IPS DF 6.9 (cell line): ENCODE measurements at regions not wholly inside any gene's neighbourhood (a gene's known extent, or its start where the extent isn't known, plus 50 kb on each side); places are given as distances from the start of the nearest gene placed in this dataset.
"Not testable (repeated sequence)": the region's sequence is repeated elsewhere in the genome, so short reads cannot be mapped to it uniquely, and the experiment has no call there.

Experiments
- DNase-seq: peaks from one replicate; pipeline ENCODE4 v3.0.0-alpha.2; 2013; ENCODE audit warnings: low read depth, low spot score
- H3K27ac ChIP-seq: one replicate; pipeline ENCODE4 v1.5.1; 2013; ENCODE audit warnings: low read length, control low read depth
- H3K27me3 ChIP-seq: 2 replicates; pipeline ENCODE4 v1.6.1; 2013; ENCODE audit warnings: mild to moderate bottlenecking, low read length; ENCODE audit not compliant: control insufficient read depth, insufficient read depth
- H3K36me3 ChIP-seq: 2 replicates; pipeline ENCODE4 v1.6.1; 2013; ENCODE audit warnings: low read length; ENCODE audit not compliant: control insufficient read depth, insufficient read depth
- H3K4me1 ChIP-seq: 2 replicates; pipeline ENCODE4 v1.6.1; 2013; ENCODE audit warnings: low read length; ENCODE audit not compliant: control insufficient read depth, insufficient read depth
- H3K4me3 ChIP-seq: 2 replicates; pipeline ENCODE4 v1.5.1; 2013; ENCODE audit warnings: mild to moderate bottlenecking, low read length
- H3K9me3 ChIP-seq: 2 replicates; pipeline ENCODE4 v1.6.1; 2013; ENCODE audit warnings: low read length, inconsistent platforms; ENCODE audit not compliant: control insufficient read depth, insufficient read depth
- WGBS: extraction: QIAGEN DNeasy Blood & Tissue Kit; methylation state at CpG from one replicate; pipeline ENCODE4 v1.1.7; 2013; ENCODE audit warnings: mixed read lengths, missing lambda C conversion rate; ENCODE audit not compliant: insufficient read length, insufficient coverage; 5-methylcytosine and 5-hydroxymethylcytosine counted together

DNA sequence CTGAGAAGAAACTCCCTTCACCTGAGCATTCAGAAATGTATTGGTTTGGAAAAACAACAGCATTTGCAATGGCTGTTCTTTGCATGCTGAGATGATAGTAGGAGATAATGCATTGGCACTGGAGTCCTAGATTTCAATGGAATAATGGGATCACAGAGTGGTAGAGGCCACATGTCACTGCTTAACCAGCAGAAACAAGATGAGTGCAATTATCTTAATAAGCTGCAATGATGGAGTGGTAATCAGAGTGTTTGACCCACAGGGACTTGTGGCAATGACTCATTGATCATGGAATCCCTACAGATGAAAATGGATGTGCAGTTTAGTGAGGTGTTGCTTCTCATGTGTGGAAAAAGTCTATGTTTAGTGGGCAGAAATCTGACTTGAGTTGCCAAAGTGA, 218.8 kb upstream of the ZEB2 start:
- H3K4me1 ChIP-seq = no peaks in the 10 kb centered on the region
- DNase-seq = no peak
- H3K4me3 ChIP-seq = no peak overlapping the region
- H3K27ac ChIP-seq = no peak overlapping the region
- no peaks in the 10 kb centered on the region; the same call in 1 of the 2 replicates for H3K27me3 ChIP-seq
- no peaks in the 10 kb centered on the region for H3K36me3 ChIP-seq
- no peaks in the 10 kb centered on the region for H3K9me3 ChIP-seq

DNA sequence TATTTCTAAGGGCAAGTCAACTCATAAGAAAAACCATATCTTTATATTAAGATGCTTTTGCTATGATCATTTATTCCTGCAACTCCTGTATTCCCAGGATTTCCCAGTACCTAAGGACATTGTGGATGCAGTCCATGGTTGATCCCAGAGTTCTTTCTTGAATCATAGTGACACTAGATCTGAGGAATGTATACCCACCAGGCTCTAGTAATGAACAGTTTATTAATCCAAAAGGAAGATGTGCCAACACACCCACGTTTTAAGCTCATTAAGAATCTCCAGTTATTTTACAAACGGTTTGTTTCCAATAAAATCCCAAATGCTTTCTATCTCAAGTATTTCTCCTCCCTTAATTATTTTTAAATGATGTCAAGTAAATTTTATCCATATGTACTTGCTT, 210.8 kb upstream of the ZEB2 start:
- Histone ChIP-seq H3K4me3 (no peak overlapping the region), H3K27ac (no peak overlapping the region), H3K9me3 (no peaks in the 10 kb centered on the region), H3K27me3 (no peaks in the 10 kb centered on the region), H3K4me1 (no peaks in the 10 kb centered on the region), H3K36me3 (no peaks in the 10 kb centered on the region)
- no CpG with 5 or more reads among the region's 2 CpGs for WGBS
- DNase-seq = no peak

DNA sequence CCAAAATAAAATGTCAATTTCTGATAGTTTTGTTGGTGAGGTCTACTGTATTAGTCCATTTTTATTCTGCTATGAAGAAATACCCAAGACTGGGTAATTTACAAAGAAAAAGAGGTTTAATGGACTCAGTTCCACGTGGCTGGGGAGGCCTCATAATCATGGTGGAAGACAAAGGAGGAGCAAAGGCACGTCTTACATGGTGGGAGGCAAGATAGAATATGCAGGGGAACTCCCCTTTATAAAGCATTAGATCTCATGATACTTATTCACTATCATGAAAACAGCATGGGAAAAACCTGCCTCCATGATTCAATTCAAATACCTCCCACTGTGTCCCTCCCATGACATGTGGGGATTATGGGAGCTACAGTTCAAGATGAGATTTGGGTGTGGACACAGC, 204.5 kb upstream of the ZEB2 start:
- H3K9me3 ChIP-seq, DNase-seq, H3K27me3 ChIP-seq, H3K36me3 ChIP-seq, H3K4me3 ChIP-seq, H3K4me1 ChIP-seq, H3K27ac ChIP-seq: not testable (repeated sequence)
- WGBS = no CpG with 5 or more reads among the region's 2 CpGs

DNA sequence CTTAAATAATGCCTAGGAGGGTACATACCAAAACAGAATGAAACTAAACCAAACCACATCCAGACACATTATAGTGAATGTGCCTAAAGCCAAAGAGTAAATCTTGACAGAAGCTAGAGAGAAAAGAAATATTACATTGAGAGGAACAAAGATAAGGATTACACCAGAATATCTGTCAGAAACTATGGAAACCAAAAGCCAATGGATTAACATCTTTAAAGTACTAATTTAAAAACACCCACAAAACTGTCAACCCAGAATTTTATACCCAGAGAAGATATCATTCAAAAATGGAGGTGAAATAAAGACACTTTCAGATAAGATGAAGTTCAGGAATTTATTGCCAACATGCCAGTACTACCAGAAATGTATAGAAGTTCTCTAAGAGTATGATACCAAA, 198.5 kb upstream of the ZEB2 start:
- Histone ChIP-seq H3K27ac (no peak overlapping the region), H3K4me1 (no peaks in the 10 kb centered on the region), H3K9me3 (no peaks in the 10 kb centered on the region), H3K27me3 (no peaks in the 10 kb centered on the region), H3K36me3 (no peaks in the 10 kb centered on the region), H3K4me3 (no peak overlapping the region)
- no peak for DNase-seq

DNA sequence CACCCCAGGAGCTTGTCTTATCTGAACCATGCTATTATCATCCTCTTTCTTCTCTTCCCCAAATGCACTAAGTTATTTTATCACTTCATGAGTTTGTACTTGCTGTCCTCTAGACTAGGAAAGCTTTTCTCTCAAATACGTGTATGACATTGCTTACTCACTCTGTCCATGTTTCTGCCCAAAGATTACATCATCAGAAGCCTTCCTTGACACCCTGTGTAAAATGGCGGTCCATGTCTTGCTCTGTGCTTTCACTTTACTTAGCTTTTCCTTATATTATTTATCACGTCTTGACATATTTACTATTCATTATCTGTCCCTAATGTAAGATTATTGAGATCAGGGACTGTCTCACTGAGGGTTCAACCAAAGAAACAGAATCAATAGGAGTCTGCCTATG, 196.1 kb upstream of the ZEB2 start:
- no CpG with 5 or more reads among the region's 3 CpGs for WGBS
- Histone ChIP-seq H3K27me3 (no peaks in the 10 kb centered on the region), H3K27ac (no peak overlapping the region), H3K36me3 (no peaks in the 10 kb centered on the region), H3K4me3 (no peak overlapping the region), H3K4me1 (peaks cover 1% of the 10 kb centered on the region; the same call in 1 of the 2 replicates), H3K9me3 (no peaks in the 10 kb centered on the region)
- no peak for DNase-seq

DNA sequence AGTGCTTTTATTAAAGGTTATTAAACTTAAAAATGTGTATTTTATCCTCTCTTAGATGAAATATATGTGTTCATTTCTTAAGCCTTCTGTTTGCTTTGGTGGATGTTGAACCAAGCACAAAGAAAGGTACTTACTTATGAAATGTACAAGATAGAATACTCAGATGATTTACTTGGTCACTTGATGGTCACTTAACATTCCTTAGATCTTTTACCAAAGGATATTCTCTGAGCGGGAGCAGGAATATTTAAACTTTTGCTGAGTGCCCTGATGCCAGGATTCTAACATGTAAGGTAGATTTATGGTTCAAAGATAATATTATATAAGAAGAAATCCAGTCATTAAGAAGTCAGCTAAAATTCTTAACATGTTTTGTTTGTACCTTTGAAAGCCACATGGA, 193.5 kb upstream of the ZEB2 start:
- H3K4me1 ChIP-seq = peaks cover 1% of the 10 kb centered on the region; the same call in 1 of the 2 replicates
- H3K36me3 ChIP-seq = no peaks in the 10 kb centered on the region
- no peak for DNase-seq
- H3K27me3 ChIP-seq = no peaks in the 10 kb centered on the region
- WGBS = no CpG with 5 or more reads among the region's 1 CpG
- no peak overlapping the region for H3K4me3 ChIP-seq
- no peak overlapping the region for H3K27ac ChIP-seq
- H3K9me3 ChIP-seq = no peaks in the 10 kb centered on the region

DNA sequence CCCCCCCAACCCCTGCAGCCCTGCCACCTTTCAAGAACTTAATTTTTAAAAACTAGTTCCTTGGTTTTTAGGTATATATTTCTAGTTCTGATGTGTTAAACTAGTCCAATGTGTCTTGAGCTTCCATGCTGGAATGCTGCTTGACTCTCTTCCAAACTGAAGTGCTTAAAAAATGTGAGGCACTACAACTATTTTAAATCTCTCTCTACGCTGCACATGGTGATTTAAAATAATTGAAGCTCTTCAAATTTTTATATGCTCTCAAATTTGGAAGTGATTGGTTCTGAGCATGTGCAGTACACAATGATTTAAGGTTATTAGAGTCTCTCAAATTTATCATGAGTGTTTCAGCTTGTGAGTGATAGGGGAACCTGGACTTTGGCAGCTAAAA, 192.6 kb upstream of the ZEB2 start:
- WGBS = no CpG with 5 or more reads among the region's 1 CpG
- no peaks in the 10 kb centered on the region for H3K9me3 ChIP-seq
- DNase-seq = no peak

DNA sequence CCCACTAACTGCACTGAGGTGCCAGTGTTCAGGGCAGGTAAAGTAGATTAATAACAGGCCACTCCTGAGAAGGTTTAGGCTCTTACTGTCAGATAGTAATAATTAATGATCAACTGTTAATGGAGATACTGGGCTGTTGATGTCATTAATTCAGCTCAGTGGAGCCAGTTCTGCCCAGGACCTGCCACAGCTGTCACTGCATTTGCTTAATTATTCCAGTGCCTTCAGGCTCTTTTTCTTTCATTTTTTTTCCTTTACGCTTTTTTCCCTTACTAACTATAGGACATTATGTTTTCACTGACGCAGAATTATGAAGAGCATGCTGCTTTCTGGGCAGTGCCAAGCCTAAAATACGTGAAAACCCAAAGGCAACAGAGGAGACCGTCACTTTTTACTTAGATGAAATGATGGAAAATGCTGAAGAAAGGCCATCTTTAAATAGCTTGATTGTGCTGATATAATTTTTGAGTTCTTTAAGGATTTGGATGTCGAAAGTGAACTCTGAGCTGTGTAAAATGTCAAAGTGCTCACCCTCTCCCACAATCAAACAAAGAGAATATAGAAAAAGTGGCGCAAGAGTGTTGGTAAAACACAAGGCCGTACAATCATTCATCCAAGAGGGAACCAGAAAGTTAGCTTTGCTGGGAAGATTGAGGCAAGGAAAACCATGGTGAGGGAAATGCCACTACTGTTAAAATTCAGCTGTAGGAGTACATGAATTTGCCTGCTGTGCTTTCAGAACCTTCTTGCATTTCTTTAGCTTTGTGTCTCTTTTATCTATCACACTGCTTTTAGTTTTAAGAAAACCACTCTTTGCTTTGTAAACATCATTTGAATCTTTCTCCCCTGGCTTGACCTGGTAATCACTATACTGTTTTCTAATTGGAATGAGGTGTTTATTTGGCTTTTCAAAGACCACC, 192.0 kb upstream of the ZEB2 start:
- WGBS = no CpG with 5 or more reads among the region's 7 CpGs

More for the DNA sequence above, 192.6 kb upstream of the ZEB2 start:
- H3K4me1 ChIP-seq = peaks cover 1% of the 10 kb centered on the region; the same call in 1 of the 2 replicates
- H3K4me3 ChIP-seq = no peak overlapping the region
- H3K27ac ChIP-seq = no peak overlapping the region
- H3K36me3 ChIP-seq = no peaks in the 10 kb centered on the region
- H3K27me3 ChIP-seq = no peaks in the 10 kb centered on the region

DNA sequence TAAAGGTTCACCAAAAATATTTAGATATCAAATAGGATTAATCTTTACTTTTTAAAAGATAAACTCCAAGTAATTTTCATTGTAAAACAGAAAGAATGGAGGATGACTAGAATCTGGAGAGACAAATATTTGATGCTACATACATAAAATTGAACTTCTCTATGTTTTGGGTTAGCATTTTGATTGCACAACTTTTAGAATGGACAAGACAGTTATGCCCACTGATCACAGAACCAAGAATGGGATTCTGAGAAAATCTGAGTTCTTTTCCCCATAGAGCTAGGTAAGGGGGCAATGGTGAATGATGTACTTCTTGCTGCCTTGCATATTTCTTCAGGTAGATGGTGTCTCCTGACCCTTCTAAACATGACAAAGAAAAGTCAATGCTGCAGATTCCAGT, 191.2 kb upstream of the ZEB2 start:
- H3K4me1 ChIP-seq = peaks cover 1% of the 10 kb centered on the region; the same call in 1 of the 2 replicates
- no peak for DNase-seq
- no peak overlapping the region for H3K27ac ChIP-seq
- no peaks in the 10 kb centered on the region for H3K27me3 ChIP-seq
- no peak overlapping the region for H3K4me3 ChIP-seq
- no peaks in the 10 kb centered on the region for H3K9me3 ChIP-seq
- H3K36me3 ChIP-seq = no peaks in the 10 kb centered on the region

More for the DNA sequence above, 192.0 kb upstream of the ZEB2 start:
- Histone ChIP-seq H3K27me3 (no peaks in the 10 kb centered on the region), H3K4me3 (no peak overlapping the region), H3K27ac (no peak overlapping the region), H3K36me3 (no peaks in the 10 kb centered on the region), H3K4me1 (peaks cover 1% of the 10 kb centered on the region; the same call in 1 of the 2 replicates), H3K9me3 (no peaks in the 10 kb centered on the region)
- DNase-seq = no peak

DNA sequence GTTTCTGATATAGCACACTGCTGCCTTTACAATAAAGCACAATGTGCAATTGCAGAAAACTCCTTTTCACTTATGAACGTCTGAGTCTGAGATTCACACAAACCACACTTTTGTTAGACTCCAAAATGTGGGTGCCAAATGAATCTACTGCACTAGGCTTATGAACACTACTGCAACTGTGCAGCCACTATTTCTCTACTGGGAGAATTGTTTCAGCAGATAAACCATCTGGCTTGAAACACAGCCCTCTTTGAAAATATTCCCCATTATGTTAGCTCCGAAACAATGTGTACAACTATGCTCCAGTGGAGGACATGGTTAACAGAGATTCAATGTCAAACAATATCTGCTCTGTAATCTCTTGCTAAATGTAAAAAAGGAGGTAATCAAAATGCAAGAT, 188.7 kb upstream of the ZEB2 start:
- no CpG with 5 or more reads among the region's 2 CpGs for WGBS
- no peaks in the 10 kb centered on the region for H3K27me3 ChIP-seq
- H3K27ac ChIP-seq = no peak overlapping the region
- DNase-seq = no peak
- H3K36me3 ChIP-seq = no peaks in the 10 kb centered on the region
- H3K4me3 ChIP-seq = no peak overlapping the region
- no peaks in the 10 kb centered on the region for H3K9me3 ChIP-seq
- H3K4me1 ChIP-seq = peaks cover 1% of the 10 kb centered on the region; the same call in 1 of the 2 replicates

DNA sequence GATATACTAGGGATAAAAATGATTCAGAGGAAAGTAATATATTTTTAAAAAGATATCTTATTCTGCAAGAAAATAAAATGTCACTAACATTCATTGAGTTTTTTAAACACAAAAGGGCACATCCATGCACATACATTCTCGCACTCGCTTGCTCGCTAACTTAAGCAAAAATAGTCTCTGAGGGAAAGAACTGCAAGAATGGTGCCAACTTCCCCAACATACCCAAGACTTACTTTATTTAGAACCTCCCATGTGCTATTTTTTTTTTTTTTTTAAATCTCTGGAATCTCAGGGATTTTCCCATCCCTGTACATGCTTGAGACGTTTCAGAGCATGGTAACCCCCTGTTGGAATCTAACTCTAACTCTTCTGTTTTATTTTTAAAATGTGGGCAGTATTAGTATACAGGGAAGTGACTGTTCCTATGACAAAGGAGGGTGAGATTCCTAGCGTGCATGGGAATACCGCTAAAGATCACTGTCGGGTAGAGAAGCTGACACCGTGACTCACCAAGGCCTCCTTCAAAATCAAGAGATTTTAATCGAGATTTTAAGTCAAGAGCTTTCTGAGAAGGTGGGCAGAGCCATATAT, 187.9 kb upstream of the ZEB2 start:
- Histone ChIP-seq H3K36me3 (no peaks in the 10 kb centered on the region), H3K4me3 (no peak overlapping the region), H3K4me1 (peaks cover 1% of the 10 kb centered on the region; the same call in 1 of the 2 replicates), H3K9me3 (no peaks in the 10 kb centered on the region), H3K27me3 (no peaks in the 10 kb centered on the region), H3K27ac (no peak overlapping the region)
- no CpG with 5 or more reads among the region's 9 CpGs for WGBS
- no peak for DNase-seq
